GM12874 (cell line): ENCODE measurements at regions not wholly inside any gene's neighbourhood (a gene's known extent, or its start where the extent isn't known, plus 50 kb on each side); places are given as distances from the start of the nearest gene placed in this dataset.
A peak's percentile ranks its signal among the peaks of the same experiment; 100 is the strongest.

Experiments
- TF ChIP-seq, protein P1 (sequence below): IDR thresholded peaks from 2 replicates; pipeline ENCODE4 v1.5.1; 2011; ENCODE audit warnings: low read depth, mild to moderate bottlenecking, control low read depth, low read length, moderate library complexity; ENCODE audit not compliant: insufficient read depth

DNA sequence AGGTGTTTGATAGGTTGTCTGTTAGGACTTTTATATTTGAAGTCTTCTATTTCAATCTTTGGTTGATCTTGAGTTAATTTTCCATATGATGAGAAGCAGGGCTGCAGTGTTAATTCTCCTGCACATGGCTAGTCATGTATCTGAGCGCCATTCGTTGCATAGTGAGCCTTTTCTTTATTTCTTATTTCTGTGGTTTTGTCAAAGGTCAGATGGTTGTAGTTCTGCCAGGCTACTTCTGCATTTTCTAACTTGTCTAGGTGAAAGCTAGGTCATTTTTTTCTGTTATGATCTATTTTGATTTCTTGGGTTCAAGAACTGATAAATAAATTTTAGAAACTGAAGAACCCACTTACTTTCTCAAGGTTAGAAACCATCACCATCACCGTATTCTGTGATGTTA, 56.7 kb downstream of the CCDC74A start:
- TF ChIP-seq, protein P1, sequence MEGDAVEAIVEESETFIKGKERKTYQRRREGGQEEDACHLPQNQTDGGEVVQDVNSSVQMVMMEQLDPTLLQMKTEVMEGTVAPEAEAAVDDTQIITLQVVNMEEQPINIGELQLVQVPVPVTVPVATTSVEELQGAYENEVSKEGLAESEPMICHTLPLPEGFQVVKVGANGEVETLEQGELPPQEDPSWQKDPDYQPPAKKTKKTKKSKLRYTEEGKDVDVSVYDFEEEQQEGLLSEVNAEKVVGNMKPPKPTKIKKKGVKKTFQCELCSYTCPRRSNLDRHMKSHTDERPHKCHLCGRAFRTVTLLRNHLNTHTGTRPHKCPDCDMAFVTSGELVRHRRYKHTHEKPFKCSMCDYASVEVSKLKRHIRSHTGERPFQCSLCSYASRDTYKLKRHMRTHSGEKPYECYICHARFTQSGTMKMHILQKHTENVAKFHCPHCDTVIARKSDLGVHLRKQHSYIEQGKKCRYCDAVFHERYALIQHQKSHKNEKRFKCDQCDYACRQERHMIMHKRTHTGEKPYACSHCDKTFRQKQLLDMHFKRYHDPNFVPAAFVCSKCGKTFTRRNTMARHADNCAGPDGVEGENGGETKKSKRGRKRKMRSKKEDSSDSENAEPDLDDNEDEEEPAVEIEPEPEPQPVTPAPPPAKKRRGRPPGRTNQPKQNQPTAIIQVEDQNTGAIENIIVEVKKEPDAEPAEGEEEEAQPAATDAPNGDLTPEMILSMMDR = no peak

DNA sequence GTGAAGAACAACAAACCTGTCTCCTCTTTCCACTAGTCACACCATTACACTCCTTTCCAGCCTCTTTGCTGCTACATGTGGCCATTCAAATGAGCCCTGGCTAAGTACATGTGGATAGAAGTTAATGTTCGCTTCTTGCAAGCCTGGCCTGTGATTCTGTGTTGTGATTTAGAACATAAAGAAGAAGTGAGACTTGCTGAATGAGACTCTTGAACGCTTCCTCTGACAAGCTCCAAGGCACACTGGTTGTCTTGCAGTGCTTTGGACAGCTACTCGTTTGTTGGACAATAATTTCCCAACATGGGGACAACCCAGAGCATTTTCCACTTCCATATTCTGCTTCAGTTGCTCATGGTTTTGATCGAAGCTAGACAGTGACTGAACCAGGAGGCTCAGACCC, 57.3 kb downstream of the CCDC74A start:
- TF ChIP-seq, protein P1 = no peak

DNA sequence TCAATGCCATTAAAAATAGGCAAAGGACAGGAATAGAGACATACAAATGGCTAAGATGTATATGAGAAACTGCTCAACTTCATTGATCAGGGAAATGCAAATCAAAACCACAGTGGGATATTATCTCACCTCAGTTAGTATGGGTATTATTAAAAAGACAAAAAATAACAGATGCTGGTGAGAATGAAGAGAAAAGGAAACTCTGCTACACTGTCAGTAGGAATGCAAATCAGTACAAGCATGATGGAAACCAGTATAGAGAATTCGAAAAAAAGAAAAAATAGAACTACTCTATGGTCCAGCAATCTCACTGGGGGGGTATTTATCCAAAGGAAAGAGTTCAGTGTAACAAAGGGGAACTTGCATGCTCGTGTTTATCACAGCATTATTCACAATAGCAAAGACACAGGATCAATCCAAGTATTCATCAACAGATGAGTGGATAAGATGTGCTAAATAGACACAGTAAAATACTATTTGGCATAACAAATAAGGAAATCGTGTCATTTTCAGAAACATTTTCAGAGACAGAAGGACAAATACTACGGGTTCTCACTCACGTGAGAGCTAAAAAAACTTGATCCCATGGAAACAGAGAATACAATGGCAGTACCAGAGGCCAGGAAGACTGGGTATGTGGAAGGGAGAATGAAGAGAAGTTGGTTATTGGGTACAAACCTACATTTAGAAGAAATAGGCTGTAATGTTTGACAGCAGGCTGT, 60.6 kb downstream of the CCDC74A start:
- TF ChIP-seq, protein P1 = no peak

DNA sequence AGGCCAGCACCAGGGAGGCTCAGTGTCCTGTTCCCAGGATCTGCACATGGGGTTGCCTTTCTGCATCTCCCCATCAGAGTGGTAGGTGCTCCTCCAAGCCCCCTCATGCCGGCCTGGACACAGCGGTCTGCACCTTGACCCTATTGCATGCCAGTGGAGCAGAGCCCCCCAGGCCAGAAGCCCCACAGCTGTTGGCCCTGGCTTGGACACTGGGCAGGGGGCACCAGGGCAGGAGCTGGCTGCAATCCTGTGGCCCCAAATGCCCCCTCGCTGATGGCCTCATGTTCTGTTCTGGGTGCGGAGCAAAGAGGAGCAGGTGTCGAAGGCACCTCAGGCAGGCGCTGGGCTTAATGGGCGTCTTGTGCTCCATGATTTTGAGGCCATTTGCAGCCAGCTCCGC, 62.7 kb downstream of the CCDC74A start:
- TF ChIP-seq, protein P1 = no peak

DNA sequence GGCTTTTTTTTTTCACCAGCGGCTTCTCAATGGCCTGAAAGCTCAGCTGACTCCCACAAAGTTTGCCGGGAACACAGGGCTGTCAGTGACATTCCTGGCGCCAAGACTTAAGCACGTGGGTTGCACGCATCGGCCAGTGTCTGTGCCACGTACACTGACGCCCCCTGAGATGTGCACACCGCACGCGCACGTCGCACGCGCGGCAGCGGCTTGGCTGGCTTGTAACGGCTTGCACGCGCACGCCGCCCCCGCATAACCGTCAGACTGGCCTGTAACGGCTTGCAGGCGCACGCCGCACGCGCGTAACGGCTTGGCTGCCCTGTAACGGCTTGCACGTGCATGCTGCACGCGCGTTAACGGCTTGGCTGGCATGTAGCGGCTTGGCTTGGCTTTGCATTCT, 63.2 kb downstream of the CCDC74A start:
- TF ChIP-seq, protein P1 = no peak

DNA sequence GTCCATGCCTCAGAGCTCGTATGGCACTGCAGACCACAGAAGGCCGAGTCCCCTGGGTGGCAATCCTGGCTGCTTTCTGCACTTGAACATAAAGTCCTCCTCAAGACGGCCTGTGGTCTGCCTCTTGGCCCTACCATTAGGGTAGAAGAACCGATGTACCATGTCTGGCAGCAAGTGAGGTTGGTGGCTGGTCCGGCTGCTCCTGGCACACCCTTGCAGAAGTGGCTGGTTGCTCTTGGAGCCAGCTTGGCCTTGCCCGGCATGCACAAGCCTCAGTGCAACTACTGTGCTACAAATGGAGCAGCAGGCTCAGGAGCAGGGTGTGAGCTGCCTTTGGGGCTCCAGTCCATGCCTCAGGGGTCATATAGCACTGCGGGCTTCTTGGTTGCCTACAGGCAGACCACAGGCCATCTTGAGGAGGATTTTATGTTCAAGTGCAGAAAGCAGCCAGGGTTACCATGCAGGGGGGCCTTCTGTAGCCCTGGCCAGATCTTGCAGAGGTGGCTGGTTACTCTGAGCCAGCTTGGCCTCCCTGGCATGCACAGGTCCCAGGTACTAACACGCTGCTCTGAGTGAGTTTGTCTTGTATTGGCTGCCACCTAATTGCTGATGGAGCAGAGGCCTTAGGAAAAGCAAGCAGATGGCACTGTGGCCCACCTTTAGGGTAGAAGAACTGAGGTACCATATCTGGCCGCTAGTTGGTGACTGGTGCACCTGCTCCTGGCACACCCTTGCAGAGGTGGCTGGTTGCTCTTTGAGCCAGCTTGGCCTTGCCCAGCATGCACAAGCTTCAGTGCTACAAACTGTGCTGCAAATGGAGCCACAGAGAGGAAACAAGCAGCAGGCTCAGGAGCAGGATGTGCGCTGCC, 106.4 kb downstream of the CCDC74A start:
- TF ChIP-seq, protein P1 = peak; percentile 49

DNA sequence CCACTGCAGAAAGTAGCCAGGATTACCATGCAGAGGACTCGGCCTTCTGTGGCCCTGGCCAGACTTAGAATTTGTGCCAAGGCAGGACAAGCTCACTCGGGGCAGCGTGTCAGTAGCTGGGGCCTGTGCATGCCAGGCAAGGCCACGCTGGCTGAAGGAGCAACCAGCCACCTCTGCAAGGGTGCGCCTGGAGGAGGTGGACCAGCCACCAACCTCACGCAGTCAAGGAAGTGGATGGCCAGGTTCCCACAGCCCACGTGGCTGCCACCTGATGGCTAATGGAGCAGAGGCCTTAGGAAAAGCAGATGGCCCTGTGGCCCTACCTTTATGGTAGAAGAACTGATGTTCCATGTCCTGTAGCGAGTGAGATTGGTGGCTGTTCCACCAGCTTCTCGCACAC, 107.9 kb downstream of the CCDC74A start:
- TF ChIP-seq, protein P1 = no peak
